ENCODE measurements at regions not wholly inside any gene's neighbourhood (a gene's known extent, or its start where the extent isn't known, plus 50 kb on each side); places are given as distances from the start of the nearest gene placed in this dataset.

GRCh38 chrX:39516427-39516841, 581.3 kb downstream of the BCOR start:
- TF ChIP-seq CTCF (IDR thresholded peaks at IDR 0.05) = no peak
- no peak for TF ChIP-seq POLR2A (IDR thresholded peaks at IDR 0.05)
- TF ChIP-seq EP300 (IDR thresholded peaks at IDR 0.05) = no peak
